OCI-LY3 (cell line): ENCODE measurements at regions not wholly inside any gene's neighbourhood (a gene's known extent, or its start where the extent isn't known, plus 50 kb on each side); places are given as distances from the start of the nearest gene placed in this dataset.

ENCODE experiments used
- CTCF ChIP-seq: fragments of 200-600, 300-600 bp; sonication (generic); IDR thresholded peaks from 2 replicates; pipeline ENCODE4 v1.5.1; 2014; ENCODE audit warnings: antibody characterized with exemption, low read length, low read depth
- EZH2phosphoT487 ChIP-seq: fragments of 200-600 bp; shearing (Covaris generic); IDR thresholded peaks from 2 replicates; pipeline ENCODE4 v1.6.1; 2018; ENCODE audit warnings: antibody characterized with exemption, mixed run types, low read depth

DNA sequence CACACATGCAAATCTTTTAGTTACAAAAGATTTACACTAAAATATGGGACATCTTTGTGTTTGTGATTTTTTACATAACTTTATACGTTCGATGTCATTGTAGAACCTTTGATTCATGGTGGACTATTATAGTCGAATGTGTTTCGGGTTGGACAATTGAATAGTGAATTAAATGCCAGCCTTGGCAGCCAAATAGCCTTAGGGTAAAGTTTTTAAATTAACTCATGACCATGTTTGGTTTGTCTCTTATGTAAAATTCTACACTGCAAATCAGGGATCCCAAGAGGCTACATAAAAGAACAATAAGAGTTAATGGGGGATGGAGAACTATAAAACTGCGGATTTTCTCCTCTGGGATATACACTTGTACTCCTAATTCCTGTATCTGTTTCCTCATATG is 1735.6 kb upstream of the SPRY2 start:
- no peak for TF ChIP-seq CTCF
- no peak for TF ChIP-seq EZH2phosphoT487
